Astrocyte (in vitro differentiated cells and primary cell): ENCODE measurements at regions not wholly inside any gene's neighbourhood (a gene's known extent, or its start where the extent isn't known, plus 50 kb on each side); places are given as distances from the start of the nearest gene placed in this dataset.

Experiments
- CTCF ChIP-seq: IDR thresholded peaks from 2 replicates; pipeline ENCODE4 v1.5.1; 2011; ENCODE audit warnings: low read depth, mild to moderate bottlenecking, inconsistent platforms, low read length, moderate library complexity; ENCODE audit not compliant: insufficient read depth
- EZH2 ChIP-seq: IDR thresholded peaks from 2 replicates; pipeline ENCODE4 v1.6.1; 2012; ENCODE audit warnings: mild to moderate bottlenecking, low read length, inconsistent platforms; ENCODE audit not compliant: insufficient read depth

- TF ChIP-seq CTCF = no peak
- no peak for TF ChIP-seq EZH2
Measured at GRCh38 chr3:110126065-110126464, 788.7 kb upstream of the DPPA4 start.
